Liver (tissue), 7 donors: ENCODE measurements at regions not wholly inside any gene's neighbourhood (a gene's known extent, or its start where the extent isn't known, plus 50 kb on each side); places are given as distances from the start of the nearest gene placed in this dataset.

Experiments
- DNase-seq: peaks from one replicate; pipeline ENCODE4 v3.0.0-alpha.2; 2017; ENCODE audit warnings: low spot score
- H3K27ac ChIP-seq, 2 donors: one replicate each; pipeline ENCODE4 v1.7.0; 2013; ENCODE audit warnings: inconsistent platforms in 2 of 2, low read length in 2 of 2, control low read depth in 1 of 2, low read depth in 1 of 2, mild to moderate bottlenecking in 1 of 2
- H3K27me3 ChIP-seq, 4 donors: one replicate each; pipeline versions ENCODE4 v1.6.1 to v1.7.0; 2013; ENCODE audit warnings: low read length in 3 of 4, inconsistent platforms in 1 of 4, mild to moderate bottlenecking in 1 of 4, moderate library complexity in 1 of 4; ENCODE audit not compliant: control insufficient read depth in 4 of 4, insufficient read depth in 4 of 4
- H3K36me3 ChIP-seq, 4 donors: one replicate each; pipeline versions ENCODE4 v1.6.1 to v1.7.0; 2013; ENCODE audit warnings: low read length in 3 of 4, mild to moderate bottlenecking in 3 of 4, low read depth in 1 of 4, moderate library complexity in 1 of 4; ENCODE audit not compliant: control insufficient read depth in 4 of 4, insufficient read depth in 3 of 4
- H3K4me1 ChIP-seq, 4 donors: one replicate each; pipeline versions ENCODE4 v1.6.1 to v1.7.0; 2013; ENCODE audit warnings: low read length in 3 of 4, mild to moderate bottlenecking in 3 of 4, moderate library complexity in 1 of 4; ENCODE audit not compliant: control insufficient read depth in 4 of 4, insufficient read depth in 4 of 4
- H3K4me3 ChIP-seq, 3 donors: one replicate each; pipeline versions ENCODE4 v1.6.1 to v1.7.0; 2013; ENCODE audit warnings: low read length in 3 of 3, control low read depth in 1 of 3, low read depth in 1 of 3, mild to moderate bottlenecking in 1 of 3
- H3K9ac ChIP-seq, 2 donors: one replicate each; pipeline ENCODE4 v1.7.0; 2013; ENCODE audit warnings: low read length in 2 of 2, mild to moderate bottlenecking in 2 of 2, moderate library complexity in 2 of 2, control low read depth in 1 of 2, low read depth in 1 of 2
- H3K9me3 ChIP-seq, 4 donors: one replicate each; pipeline versions ENCODE4 v1.6.1 to v1.7.0; 2013; ENCODE audit warnings: low read length in 3 of 4; ENCODE audit not compliant: control insufficient read depth in 4 of 4
- ATF3 ChIP-seq: IDR thresholded peaks from 2 replicates; pipeline ENCODE4 v1.6.1; 2016; ENCODE audit warnings: antibody characterized with exemption
- EGR1 ChIP-seq, 2 donors: IDR thresholded peaks; 2 replicates each; pipeline ENCODE4 v1.6.1; 2016 to 2018; ENCODE audit warnings: antibody characterized with exemption in 2 of 2, low read depth in 2 of 2
- FOXA1 ChIP-seq: IDR thresholded peaks from 2 replicates; pipeline ENCODE4 v1.6.1; 2016; ENCODE audit warnings: antibody characterized with exemption
- FOXA2 ChIP-seq: IDR thresholded peaks from 2 replicates; pipeline ENCODE4 v1.6.1; 2016; ENCODE audit warnings: antibody characterized with exemption
- GABPA ChIP-seq, 2 donors: IDR thresholded peaks in 1 of 2; conservative IDR thresholded peaks in 1 of 2; 2 replicates each; pipeline ENCODE4 v1.6.1; 2016; ENCODE audit warnings: antibody characterized with exemption in 2 of 2, mild to moderate bottlenecking in 1 of 2, moderate library complexity in 1 of 2
- HNF4A ChIP-seq, 2 donors: conservative IDR thresholded peaks; 2 replicates each; pipeline ENCODE4 v1.6.1; 2016; ENCODE audit warnings: antibody characterized with exemption in 2 of 2, mild to moderate bottlenecking in 2 of 2
- HNF4G ChIP-seq: IDR thresholded peaks from 2 replicates; pipeline ENCODE4 v1.6.1; 2016; ENCODE audit warnings: antibody characterized with exemption
- JUND ChIP-seq, 2 donors: IDR thresholded peaks; 2 replicates each; pipeline ENCODE4 v1.6.1; 2016; ENCODE audit warnings: antibody characterized with exemption in 2 of 2
- MAX ChIP-seq: IDR thresholded peaks from 2 replicates; pipeline ENCODE4 v1.6.1; 2016; ENCODE audit warnings: antibody characterized with exemption
- RAD21 ChIP-seq, 2 donors: IDR thresholded peaks; 2 replicates each; pipeline ENCODE4 v1.6.1; 2016; ENCODE audit warnings: antibody characterized with exemption in 2 of 2, mild to moderate bottlenecking in 2 of 2
- REST ChIP-seq: IDR thresholded peaks from 2 replicates; pipeline ENCODE4 v1.6.1; 2016; ENCODE audit warnings: antibody characterized with exemption, mild to moderate bottlenecking
- RXRA ChIP-seq, 2 donors: IDR thresholded peaks; 2 replicates each; pipeline ENCODE4 v1.6.1; 2017 to 2018; ENCODE audit warnings: antibody characterized with exemption in 2 of 2, mild to moderate bottlenecking in 1 of 2
- SP1 ChIP-seq: IDR thresholded peaks from 2 replicates; pipeline ENCODE4 v1.6.1; 2018; ENCODE audit warnings: antibody characterized with exemption, mild to moderate bottlenecking
- TAF1 ChIP-seq: conservative IDR thresholded peaks from 2 replicates; pipeline ENCODE4 v1.6.1; 2016; ENCODE audit warnings: antibody characterized with exemption, mild to moderate bottlenecking
- YY1 ChIP-seq: IDR thresholded peaks from 2 replicates; pipeline ENCODE4 v1.6.1; 2016; ENCODE audit warnings: antibody characterized with exemption, mild to moderate bottlenecking
- ZBTB33 ChIP-seq: IDR thresholded peaks from 2 replicates; pipeline ENCODE4 v1.6.1; 2016; ENCODE audit warnings: antibody characterized with exemption
- WGBS: extraction: QIAGEN DNeasy Blood & Tissue Kit; methylation state at CpG from one replicate; pipeline ENCODE4 v1.1.7; 2013; 5-methylcytosine and 5-hydroxymethylcytosine counted together
- donor health status: healthy.
- donor health status: healthy.
- donor health status: healthy.
- donor health status: healthy.

GRCh38 chr6:168166627-168167026, 87.6 kb upstream of the FRMD1 start:
- DNase-seq: no peak
- no peaks in the 10 kb centered on the region for H3K9me3 ChIP-seq
- H3K27me3 ChIP-seq: no peaks in the 10 kb centered on the region
- H3K27ac ChIP-seq: no peak overlapping the region
- WGBS: 95% methylated on average over 7 of the region's 7 CpGs
- H3K4me1 ChIP-seq: no peaks in the 10 kb centered on the region
- H3K36me3 ChIP-seq: no peaks in the 10 kb centered on the region
- TF ChIP-seq GABPA (IDR thresholded peaks at IDR 0.05 in 1 of 2, conservative IDR thresholded peaks at IDR 0.05 in 1 of 2) (no peak), EGR1 (IDR thresholded peaks at IDR 0.05; ENCODE audit: low read depth in 2 of 2) (no peak), REST (no peak), HNF4G (no peak), ZBTB33 (no peak), RXRA (IDR thresholded peaks at IDR 0.05) (no peak), JUND (IDR thresholded peaks at IDR 0.05) (no peak), YY1 (no peak), ATF3 (no peak), FOXA2 (no peak), RAD21 (IDR thresholded peaks at IDR 0.05) (no peak), HNF4A (conservative IDR thresholded peaks at IDR 0.05) (no peak)
- no peak overlapping the region for H3K4me3 ChIP-seq
- no peak overlapping the region for H3K9ac ChIP-seq

GRCh38 chr6:168165891-168166290, 86.9 kb upstream of the FRMD1 start:
- 94% methylated on average over 6 of the region's 6 CpGs for WGBS
- Histone ChIP-seq H3K9me3 (no peaks in the 10 kb centered on the region), H3K4me3 (no peak overlapping the region), H3K4me1 (no peaks in the 10 kb centered on the region), H3K27ac (no peak overlapping the region), H3K9ac (no peak overlapping the region), H3K36me3 (no peaks in the 10 kb centered on the region), H3K27me3 (no peaks in the 10 kb centered on the region)
- TF ChIP-seq SP1: no peak
- TF ChIP-seq RXRA (IDR thresholded peaks at IDR 0.05): no peak
- TF ChIP-seq MAX: no peak
- TF ChIP-seq HNF4G: no peak
- TF ChIP-seq REST: no peak
- no peak for TF ChIP-seq JUND (IDR thresholded peaks at IDR 0.05)
- TF ChIP-seq ATF3: no peak
- no peak for TF ChIP-seq FOXA1
- TF ChIP-seq EGR1 (IDR thresholded peaks at IDR 0.05; ENCODE audit: low read depth in 2 of 2): no peak
- no peak for TF ChIP-seq RAD21 (IDR thresholded peaks at IDR 0.05)
- no peak for TF ChIP-seq FOXA2
- TF ChIP-seq ZBTB33: no peak
- TF ChIP-seq HNF4A (conservative IDR thresholded peaks at IDR 0.05): no peak
- no peak for TF ChIP-seq TAF1
- no peak for TF ChIP-seq YY1
- TF ChIP-seq GABPA (IDR thresholded peaks at IDR 0.05 in 1 of 2, conservative IDR thresholded peaks at IDR 0.05 in 1 of 2): no peak
- peak; percentile 12 for DNase-seq
